ENCODE measurements at regions not wholly inside any gene's neighbourhood (a gene's known extent, or its start where the extent isn't known, plus 50 kb on each side); places are given as distances from the start of the nearest gene placed in this dataset.

DNA sequence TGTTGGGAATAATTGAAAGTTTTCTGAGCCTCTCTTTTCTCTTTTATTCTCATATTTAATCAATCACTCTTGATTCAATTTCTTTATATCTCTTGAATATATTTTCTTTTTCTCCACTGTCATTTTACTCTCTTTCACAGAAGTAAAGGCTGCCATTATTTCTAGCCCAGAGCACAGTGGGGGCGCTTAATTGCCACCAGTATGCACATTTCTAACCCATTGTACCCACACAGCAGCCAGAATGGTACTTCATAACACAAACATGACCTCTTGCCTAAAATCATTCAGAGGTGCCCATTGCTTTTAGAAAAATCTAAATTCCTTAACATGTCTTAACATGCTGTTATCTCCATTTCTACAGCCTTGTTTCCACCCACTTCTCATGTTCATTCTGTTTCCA is 190.2 kb upstream of the LMO3 start:
- no peaks in the 10 kb centered on the region for H3K27me3 Mint-ChIP-seq (ENCODE audit: low read depth)
- H3K56ac ChIP-seq (ENCODE audit: insufficient read length, low read depth, low read length) = no peak overlapping the region
- H3K4me1 ChIP-seq (ENCODE audit: insufficient read depth, low read length) = no peaks in the 10 kb centered on the region; the same call in 1 of the 2 replicates
- no CpG with 5 or more reads among the region's 1 CpG for WGBS (ENCODE audit: extremely low coverage, insufficient read length, low lambda C conversion rate)
- DNase-seq = no peak
- H3K4ac ChIP-seq (ENCODE audit: low read depth, low read length) = no peak overlapping the region
- H2BK5ac ChIP-seq (ENCODE audit: insufficient read length, low read length) = no peak overlapping the region
- H3K27ac ChIP-seq (ENCODE audit: insufficient read length, low read depth, low read length) = no peak overlapping the region
- no peak overlapping the region for H2AFZ ChIP-seq (ENCODE audit: low read length)
- H3K27me3 ChIP-seq (ENCODE audit: insufficient read depth, low read length) = no peaks in the 10 kb centered on the region
- no peak overlapping the region for H3T11ph ChIP-seq (ENCODE audit: low read length)
- H3K79me1 ChIP-seq (ENCODE audit: insufficient read depth, low read depth, low read length, poor library complexity, severe bottlenecking) = no peaks in the 10 kb centered on the region
- no peak overlapping the region for H2BK20ac ChIP-seq (ENCODE audit: low read depth, low read length, poor library complexity, severe bottlenecking)
- H2BK15ac ChIP-seq (ENCODE audit: low read depth, low read length) = no peak overlapping the region
- H3K36me3 Mint-ChIP-seq (ENCODE audit: insufficient read depth in 1 of 3, low read depth in 3 of 3) = no peaks in the 10 kb centered on the region
- no peak overlapping the region for H2BK12ac ChIP-seq (ENCODE audit: insufficient read length, low read depth, low read length)
- no peak overlapping the region for H3K4me3 Mint-ChIP-seq
- no peak overlapping the region for H3K4me2 ChIP-seq (ENCODE audit: insufficient read depth, insufficient read length, low read length)
- no peak overlapping the region for H3K23ac ChIP-seq (ENCODE audit: insufficient read length, low read depth, low read length)
- H3K9me3 ChIP-seq (ENCODE audit: control insufficient read depth, low read depth, low read length) = no peaks in the 10 kb centered on the region
- no peak overlapping the region for H4K91ac ChIP-seq (ENCODE audit: insufficient read length, low read depth, low read length)
- no peak overlapping the region for H2BK120ac ChIP-seq (ENCODE audit: low read depth, low read length, poor library complexity, severe bottlenecking)
- H3K23me2 ChIP-seq (ENCODE audit: insufficient read length, low read depth, low read length, poor library complexity, severe bottlenecking) = no peaks in the 10 kb centered on the region
- no peaks in the 10 kb centered on the region for H4K20me1 ChIP-seq (ENCODE audit: control insufficient read depth, insufficient read depth, insufficient read length)
- 0 out of 7 replicates have a peak overlapping the region, but pooled peaks of 1 of the 3 experiments have one; percentile 44 for H3K27ac Mint-ChIP-seq
- H3K79me2 ChIP-seq (ENCODE audit: insufficient read depth, low read length) = no peaks in the 10 kb centered on the region
- H3K14ac ChIP-seq (ENCODE audit: insufficient read depth, low read length) = no peak overlapping the region
- H4K5ac ChIP-seq (ENCODE audit: insufficient read length, low read depth, low read length) = no peak overlapping the region
- H4K8ac ChIP-seq (replicated peaks; ENCODE audit: insufficient read length, low read depth, low read length) = no peak overlapping the region
- H2AK5ac ChIP-seq (ENCODE audit: insufficient read length, low read length) = no peak overlapping the region
- no peak overlapping the region for H3K9ac ChIP-seq (ENCODE audit: extremely low read depth, insufficient read length, low read length)
- peaks cover 18 to 20% of the 10 kb centered on the region in 2 experiments for H3K4me1 Mint-ChIP-seq
- TF ChIP-seq, protein P1, sequence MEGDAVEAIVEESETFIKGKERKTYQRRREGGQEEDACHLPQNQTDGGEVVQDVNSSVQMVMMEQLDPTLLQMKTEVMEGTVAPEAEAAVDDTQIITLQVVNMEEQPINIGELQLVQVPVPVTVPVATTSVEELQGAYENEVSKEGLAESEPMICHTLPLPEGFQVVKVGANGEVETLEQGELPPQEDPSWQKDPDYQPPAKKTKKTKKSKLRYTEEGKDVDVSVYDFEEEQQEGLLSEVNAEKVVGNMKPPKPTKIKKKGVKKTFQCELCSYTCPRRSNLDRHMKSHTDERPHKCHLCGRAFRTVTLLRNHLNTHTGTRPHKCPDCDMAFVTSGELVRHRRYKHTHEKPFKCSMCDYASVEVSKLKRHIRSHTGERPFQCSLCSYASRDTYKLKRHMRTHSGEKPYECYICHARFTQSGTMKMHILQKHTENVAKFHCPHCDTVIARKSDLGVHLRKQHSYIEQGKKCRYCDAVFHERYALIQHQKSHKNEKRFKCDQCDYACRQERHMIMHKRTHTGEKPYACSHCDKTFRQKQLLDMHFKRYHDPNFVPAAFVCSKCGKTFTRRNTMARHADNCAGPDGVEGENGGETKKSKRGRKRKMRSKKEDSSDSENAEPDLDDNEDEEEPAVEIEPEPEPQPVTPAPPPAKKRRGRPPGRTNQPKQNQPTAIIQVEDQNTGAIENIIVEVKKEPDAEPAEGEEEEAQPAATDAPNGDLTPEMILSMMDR (conservative IDR thresholded peaks at IDR 0.05) = no peak
- H3K18ac ChIP-seq (ENCODE audit: insufficient read length, low read depth, low read length) = no peak overlapping the region
- no peaks in the 10 kb centered on the region for H3K9me3 Mint-ChIP-seq
